Natural killer cell (primary cell): ENCODE measurements at regions not wholly inside any gene's neighbourhood (a gene's known extent, or its start where the extent isn't known, plus 50 kb on each side); places are given as distances from the start of the nearest gene placed in this dataset.

Experiments
- ATAC-seq, 3 donors: fragments of 150-1000 bp in 2 of 3; fragments of 200-7000 bp in 1 of 3; cut with Tn5 transposase; 1 replicate in 1 of 3; 2 replicates in 2 of 3; pipeline ENCODE4 v1.10.0; 2021; ENCODE audit warnings: mild to moderate bottlenecking in 2 of 3, moderate library complexity in 2 of 3
- DNase-seq, 2 donors: peaks; one replicate each; pipeline versions ENCODE4 v3.0.0 to v3.0.0-alpha.2; 2013 to 2021; ENCODE audit warnings: mixed read lengths in 1 of 2
- H3K27ac ChIP-seq: one replicate; pipeline ENCODE4 v1.5.1; 2013; ENCODE audit warnings: mild to moderate bottlenecking, low read length
- H3K27me3 ChIP-seq: one replicate; pipeline ENCODE4 v1.6.1; 2013; ENCODE audit warnings: low read length; ENCODE audit not compliant: control insufficient read depth, insufficient read depth
- H3K36me3 ChIP-seq: one replicate; pipeline ENCODE4 v1.6.1; 2013; ENCODE audit warnings: low read length; ENCODE audit not compliant: control insufficient read depth, insufficient read depth
- H3K4me1 ChIP-seq: one replicate; pipeline ENCODE4 v1.6.1; 2013; ENCODE audit warnings: low read length; ENCODE audit not compliant: control insufficient read depth, insufficient read depth
- H3K4me3 ChIP-seq: one replicate; pipeline ENCODE4 v1.5.1; 2013; ENCODE audit warnings: low read length
- H3K9me3 ChIP-seq: one replicate; pipeline ENCODE4 v1.6.1; 2013; ENCODE audit warnings: low read length; ENCODE audit not compliant: control insufficient read depth, insufficient read depth
- H3K27ac Mint-ChIP-seq, 2 donors: one replicate each; pipeline ENCODE4 v1.8.0; 2022; ENCODE audit warnings: mild to moderate bottlenecking in 2 of 2, mixed read lengths in 2 of 2, moderate library complexity in 1 of 2
- H3K27me3 Mint-ChIP-seq, 2 donors: one replicate each; pipeline ENCODE4 v1.8.0; 2022; ENCODE audit warnings: low read depth in 2 of 2, mixed read lengths in 2 of 2
- H3K36me3 Mint-ChIP-seq: one replicate; pipeline ENCODE4 v1.8.0; 2022; ENCODE audit warnings: mixed read lengths
- H3K4me1 Mint-ChIP-seq, 2 donors: one replicate each; pipeline ENCODE4 v1.8.0; 2022; ENCODE audit warnings: mixed read lengths in 2 of 2
- H3K4me3 Mint-ChIP-seq: one replicate; pipeline ENCODE4 v1.8.0; 2022; ENCODE audit warnings: mild to moderate bottlenecking, moderate library complexity, mixed read lengths
- H3K9me3 Mint-ChIP-seq, 2 donors: one replicate each; pipeline ENCODE4 v1.8.0; 2022; ENCODE audit warnings: mixed read lengths in 2 of 2
- CTCF ChIP-seq: fragments of 200-600 bp; IDR thresholded peaks from one replicate; pipeline ENCODE4 v1.8.0; 2022; ENCODE audit warnings: antibody characterized with exemption
- WGBS: methylation state at CpG from one replicate; pipeline ENCODE4 v1.1.7; 2013; ENCODE audit warnings: missing lambda C conversion rate; ENCODE audit not compliant: insufficient coverage; 5-methylcytosine and 5-hydroxymethylcytosine counted together
- intact Hi-C: fragments of 100-400 bp; cut with micrococcal nuclease; formaldehyde crosslinking; loops from one replicate; pipeline ENCODE4 v1.14.2; 2022

- no peak overlapping the region for H3K27ac Mint-ChIP-seq
- no peak for TF ChIP-seq CTCF
- Histone ChIP-seq H3K4me3 (no peak overlapping the region), H3K4me1 (no peaks in the 10 kb centered on the region), H3K36me3 (no peaks in the 10 kb centered on the region), H3K9me3 (peaks cover 2% of the 10 kb centered on the region), H3K27ac (no peak overlapping the region), H3K27me3 (no peaks in the 10 kb centered on the region)
- no peaks in the 10 kb centered on the region for H3K4me1 Mint-ChIP-seq
- ATAC-seq (no peak), DNase-seq (no peak)
- H3K4me3 Mint-ChIP-seq = no peak overlapping the region
- H3K9me3 Mint-ChIP-seq = peaks cover 5 to 10% of the 10 kb centered on the region in 2 donors
- H3K27me3 Mint-ChIP-seq = no peaks in the 10 kb centered on the region
- H3K36me3 Mint-ChIP-seq = no peaks in the 10 kb centered on the region
- intact Hi-C loops = no loop called here
- 83% methylated on average over 1 of the region's 1 CpG for WGBS
These were observed 1477.8 kb downstream of the FAM181B start for GRCh38 chr11:81255895-81256294.

DNA sequence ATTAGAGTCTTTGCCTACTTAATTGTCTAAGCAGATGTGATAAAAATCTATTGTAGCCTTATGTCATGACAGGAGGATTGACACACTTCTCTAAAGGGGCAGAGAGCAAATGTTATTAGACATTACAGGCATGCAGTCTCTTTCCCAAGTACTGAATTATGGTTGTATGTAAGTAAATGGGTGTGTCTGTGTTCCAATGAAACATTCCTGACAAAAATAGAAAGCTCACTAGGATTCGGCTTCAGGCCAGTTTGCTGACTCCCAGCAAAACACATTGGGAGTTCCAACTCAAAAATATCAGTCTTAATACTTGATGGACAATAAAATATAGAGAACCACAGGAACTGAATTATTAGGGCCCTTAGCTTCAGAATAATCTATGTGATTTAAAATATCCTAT is 1480.4 kb downstream of the FAM181B start:
- Histone ChIP-seq H3K27me3 (no peaks in the 10 kb centered on the region), H3K9me3 (peaks cover 2% of the 10 kb centered on the region), H3K4me1 (no peaks in the 10 kb centered on the region), H3K36me3 (no peaks in the 10 kb centered on the region), H3K4me3 (no peak overlapping the region), H3K27ac (no peak overlapping the region)
- Mint-ChIP-seq H3K27me3 (no peaks in the 10 kb centered on the region), H3K36me3 (no peaks in the 10 kb centered on the region), H3K4me3 (no peak overlapping the region), H3K27ac (no peak overlapping the region), H3K4me1 (no peaks in the 10 kb centered on the region), H3K9me3 (peaks cover 5 to 6% of the 10 kb centered on the region in 2 donors)
- DNase-seq (no peak), ATAC-seq (no peak)
- no peak for TF ChIP-seq CTCF
- intact Hi-C loops = no loop called here
- no CpG with 5 or more reads among the region's 1 CpG for WGBS

DNA sequence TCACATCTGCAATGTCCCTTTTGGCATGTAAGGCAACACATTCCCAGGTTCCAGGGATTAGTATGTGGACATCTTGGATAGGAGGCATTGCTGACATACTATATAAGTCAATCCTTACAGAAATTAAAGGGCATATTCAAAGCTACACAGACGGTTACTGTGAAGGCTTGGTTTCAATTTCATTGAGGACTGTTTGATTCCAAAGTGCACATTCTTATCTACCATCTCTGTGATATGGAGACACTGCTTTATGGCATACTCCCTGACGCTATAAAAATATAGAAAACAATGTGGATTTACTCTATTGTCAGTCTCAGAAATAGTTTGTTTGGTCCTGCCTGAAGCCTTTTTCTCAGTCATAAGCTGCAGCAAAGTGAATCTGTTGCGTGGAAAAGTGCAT is 1486.7 kb downstream of the FAM181B start:
- Histone ChIP-seq H3K27ac (no peak overlapping the region), H3K27me3 (no peaks in the 10 kb centered on the region), H3K36me3 (no peaks in the 10 kb centered on the region), H3K4me1 (no peaks in the 10 kb centered on the region), H3K9me3 (no peaks in the 10 kb centered on the region), H3K4me3 (no peak overlapping the region)
- intact Hi-C loops = no loop called here
- ATAC-seq (no peak), DNase-seq (no peak)
- no peaks in the 10 kb centered on the region for H3K36me3 Mint-ChIP-seq
- H3K9me3 Mint-ChIP-seq = peaks cover 12 to 18% of the 10 kb centered on the region in 2 donors
- WGBS = 80% methylated on average over 3 of the region's 3 CpGs
- no peak overlapping the region for H3K4me3 Mint-ChIP-seq
- no peaks in the 10 kb centered on the region for H3K27me3 Mint-ChIP-seq
- H3K4me1 Mint-ChIP-seq = no peaks in the 10 kb centered on the region
- no peak overlapping the region for H3K27ac Mint-ChIP-seq
- no peak for TF ChIP-seq CTCF

DNA sequence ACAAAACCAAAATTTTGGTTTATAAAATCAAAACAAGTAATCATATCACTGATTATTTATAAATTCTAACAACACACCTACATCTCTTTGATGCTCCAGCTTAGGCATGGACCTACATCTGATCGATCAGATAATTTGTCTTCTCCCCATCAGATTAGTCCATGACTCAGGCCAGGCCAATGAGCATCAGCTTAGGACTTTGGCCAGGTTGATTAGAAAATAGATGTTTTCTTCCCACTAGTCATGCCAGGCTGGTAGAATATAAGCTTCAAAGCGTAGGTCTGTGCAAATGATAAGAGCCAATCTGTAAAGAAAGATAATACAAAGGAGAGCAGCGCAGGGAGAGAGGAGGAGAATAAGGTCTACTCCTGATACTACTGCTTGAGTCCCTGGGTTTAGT is 1487.9 kb downstream of the FAM181B start:
- intact Hi-C loops = no loop called here
- H3K36me3 ChIP-seq = no peaks in the 10 kb centered on the region
- WGBS = 70% methylated on average over 3 of the region's 3 CpGs
- no peaks in the 10 kb centered on the region for H3K27me3 ChIP-seq
- H3K4me1 ChIP-seq = no peaks in the 10 kb centered on the region
- no peak for TF ChIP-seq CTCF
- H3K9me3 ChIP-seq = no peaks in the 10 kb centered on the region
- no peaks in the 10 kb centered on the region for H3K27me3 Mint-ChIP-seq
- no peak for ATAC-seq
- H3K9me3 Mint-ChIP-seq = peaks cover 9 to 16% of the 10 kb centered on the region in 2 donors
- no peak overlapping the region for H3K27ac ChIP-seq
- DNase-seq = no peak
- H3K4me3 ChIP-seq = no peak overlapping the region
- no peaks in the 10 kb centered on the region for H3K36me3 Mint-ChIP-seq
- H3K4me1 Mint-ChIP-seq = no peaks in the 10 kb centered on the region
- H3K27ac Mint-ChIP-seq = no peak overlapping the region
- no peak overlapping the region for H3K4me3 Mint-ChIP-seq
